ENCODE measurements at regions not wholly inside any gene's neighbourhood (a gene's known extent, or its start where the extent isn't known, plus 50 kb on each side); places are given as distances from the start of the nearest gene placed in this dataset.
"Not testable (repeated sequence)": the region's sequence is repeated elsewhere in the genome, so short reads cannot be mapped to it uniquely, and the experiment has no call there.

- Histone ChIP-seq H3K27ac (ENCODE audit: low read depth, low read length, poor library complexity, severe bottlenecking) (peak overlapping the region; percentile 96), H3K4me3 (ENCODE audit: low read depth, low read length, poor library complexity, severe bottlenecking) (peak overlapping the region; percentile 7), H3K4me1 (ENCODE audit: insufficient read depth, low read length, poor library complexity, severe bottlenecking) (peaks cover 30% of the 10 kb centered on the region)
- H3K36me3 ChIP-seq (ENCODE audit: insufficient read depth, low read length, poor library complexity, severe bottlenecking); intact Hi-C loops (cut with micrococcal nuclease; ENCODE audit: unreplicated experiment); H3K9me3 ChIP-seq (ENCODE audit: low read depth, low read length, poor library complexity, severe bottlenecking); CTCF ChIA-PET; H3K27me3 ChIP-seq (replicated peaks; ENCODE audit: insufficient read depth, low read depth, low read length, poor library complexity); BruUV-seq (replicated peaks); POLR2A ChIA-PET (ENCODE audit: low non-redundant PET): not testable (repeated sequence)
- peak; percentile 65 for DNase-seq (ENCODE audit: low spot score)
Observed at GRCh38 chr14:105629091-105629885, 102.9 kb downstream of the TMEM121 start.

DNA sequence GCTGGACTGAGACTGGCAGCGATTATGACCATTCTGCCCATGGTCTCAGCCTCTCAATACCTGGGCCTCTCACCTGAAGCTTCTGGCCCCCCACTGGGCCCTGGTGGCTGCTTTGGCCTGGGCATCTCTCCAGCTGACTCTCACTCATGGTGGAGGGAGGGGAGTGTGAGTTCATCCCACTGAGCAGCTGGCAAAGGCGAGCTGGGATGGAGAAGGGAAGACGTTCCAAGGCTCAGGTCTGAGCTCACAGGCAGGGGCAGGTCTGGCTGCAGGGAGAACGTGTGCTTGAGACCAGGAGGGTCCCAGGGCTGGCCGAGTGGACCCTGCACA, 103.5 kb downstream of the TMEM121 start:
- BruUV-seq (replicated peaks) = no TSS peak
- H3K4me1 ChIP-seq (ENCODE audit: insufficient read depth, low read length, poor library complexity, severe bottlenecking) = peaks cover 30% of the 10 kb centered on the region
- DNase-seq (ENCODE audit: low spot score) = no peak
- H3K9me3 ChIP-seq (ENCODE audit: low read depth, low read length, poor library complexity, severe bottlenecking) = peaks cover 5% of the 10 kb centered on the region
- no peak for TF ChIP-seq CTCF (conservative IDR thresholded peaks at IDR 0.05; ENCODE audit: low read depth, low read length)
- peak overlapping the region; percentile 96 for H3K27ac ChIP-seq (ENCODE audit: low read depth, low read length, poor library complexity, severe bottlenecking)
- intact Hi-C loops (cut with micrococcal nuclease; ENCODE audit: unreplicated experiment) = no loop called here
- POLR2A ChIA-PET (ENCODE audit: low non-redundant PET) = no interaction called here
- CTCF ChIA-PET = no interaction called here
- no peaks in the 10 kb centered on the region for H3K27me3 ChIP-seq (replicated peaks; ENCODE audit: insufficient read depth, low read depth, low read length, poor library complexity)
- H3K36me3 ChIP-seq (ENCODE audit: insufficient read depth, low read length, poor library complexity, severe bottlenecking) = no peaks in the 10 kb centered on the region
- H3K4me3 ChIP-seq (ENCODE audit: low read depth, low read length, poor library complexity, severe bottlenecking) = peak overlapping the region; percentile 7

GRCh38 chr14:105630293-105630934, 104.0 kb downstream of the TMEM121 start:
- Histone ChIP-seq H3K27ac (ENCODE audit: low read depth, low read length, poor library complexity, severe bottlenecking) (peak overlapping the region; percentile 96), H3K4me1 (ENCODE audit: insufficient read depth, low read length, poor library complexity, severe bottlenecking) (peaks cover 30% of the 10 kb centered on the region)
- DNase-seq (ENCODE audit: low spot score) = peak; percentile 93
- BruUV-seq (replicated peaks); CTCF ChIA-PET; intact Hi-C loops (cut with micrococcal nuclease; ENCODE audit: unreplicated experiment); H3K9me3 ChIP-seq (ENCODE audit: low read depth, low read length, poor library complexity, severe bottlenecking); POLR2A ChIA-PET (ENCODE audit: low non-redundant PET); H3K4me3 ChIP-seq (ENCODE audit: low read depth, low read length, poor library complexity, severe bottlenecking); H3K36me3 ChIP-seq (ENCODE audit: insufficient read depth, low read length, poor library complexity, severe bottlenecking); H3K27me3 ChIP-seq (replicated peaks; ENCODE audit: insufficient read depth, low read depth, low read length, poor library complexity): not testable (repeated sequence)

- H3K27me3 ChIP-seq (replicated peaks; ENCODE audit: insufficient read depth, low read depth, low read length, poor library complexity); H3K9me3 ChIP-seq (ENCODE audit: low read depth, low read length, poor library complexity, severe bottlenecking); POLR2A ChIA-PET (ENCODE audit: low non-redundant PET); H3K4me3 ChIP-seq (ENCODE audit: low read depth, low read length, poor library complexity, severe bottlenecking); intact Hi-C loops (cut with micrococcal nuclease; ENCODE audit: unreplicated experiment); BruUV-seq (replicated peaks); H3K36me3 ChIP-seq (ENCODE audit: insufficient read depth, low read length, poor library complexity, severe bottlenecking); CTCF ChIA-PET: not testable (repeated sequence)
- Histone ChIP-seq H3K27ac (ENCODE audit: low read depth, low read length, poor library complexity, severe bottlenecking) (peak overlapping the region; percentile 93), H3K4me1 (ENCODE audit: insufficient read depth, low read length, poor library complexity, severe bottlenecking) (peaks cover 30% of the 10 kb centered on the region)
- peak; percentile 89 for DNase-seq (ENCODE audit: low spot score)
Observed at GRCh38 chr14:105630935-105631779, 104.8 kb downstream of the TMEM121 start.
